ENCODE measurements at regions not wholly inside any gene's neighbourhood (a gene's known extent, or its start where the extent isn't known, plus 50 kb on each side); places are given as distances from the start of the nearest gene placed in this dataset.

DNA sequence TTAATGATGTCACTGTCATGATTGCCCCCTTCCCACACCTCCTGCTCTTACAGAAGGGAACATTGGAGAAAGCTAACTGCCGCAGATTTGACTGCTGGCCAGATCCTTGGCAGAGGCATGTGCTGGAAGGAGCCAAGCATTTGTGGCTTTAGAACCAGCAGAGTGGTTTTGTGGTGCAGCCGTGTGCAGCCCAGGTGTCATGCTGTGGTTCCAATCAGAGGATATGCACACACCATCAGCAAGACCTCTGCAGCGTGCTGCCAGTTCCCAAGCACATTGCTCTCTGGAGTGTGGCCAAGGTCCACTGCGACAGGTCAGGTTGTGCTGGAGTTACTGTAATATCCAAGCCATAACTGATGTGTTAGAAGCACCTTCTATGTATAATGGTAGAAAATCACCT is 61.6 kb downstream of the OTOL1 start:
- Histone ChIP-seq H3K27me3 (ENCODE audit: control insufficient read depth in 1 of 2, insufficient read depth in 2 of 2, low read length in 2 of 2) (no peaks in the 10 kb centered on the region), H3K79me2 (ENCODE audit: insufficient read depth, low read length) (no peaks in the 10 kb centered on the region), H3K27ac (ENCODE audit: extremely low read length, insufficient read depth, low read length) (no peak overlapping the region), H4K20me1 (ENCODE audit: insufficient read depth, low read length) (no peaks in the 10 kb centered on the region), H3K9ac (ENCODE audit: insufficient read depth, low read depth, low read length) (no peak overlapping the region), H3K36me3 (replicated peaks in 1 of 2; ENCODE audit: control insufficient read depth in 1 of 2, insufficient read depth in 2 of 2, low read length in 2 of 2) (no peaks in the 10 kb centered on the region), H2AFZ (ENCODE audit: low read length) (no peak overlapping the region), H3K4me2 (ENCODE audit: low read depth, low read length) (no peak overlapping the region), H3K9me3 (ENCODE audit: low read length) (no peaks in the 10 kb centered on the region), H3K4me1 (ENCODE audit: insufficient read depth, low read length) (no peaks in the 10 kb centered on the region), H3K4me3 (replicated peaks in 1 of 3; ENCODE audit: insufficient read depth in 1 of 3, low read depth in 2 of 3, low read length in 3 of 3) (no peak overlapping the region)
- intact Hi-C loops (cut with micrococcal nuclease; ENCODE audit: unreplicated experiment) (loop anchor here (2.0 kb wide), 1 partner anchor 295 kb away; no protein-coding TSS in a partner anchor), in situ Hi-C loops (cut with HindIII; ENCODE audit: extremely low pct_ligation_motif_present, low pct_unique_long_range_greater_than_20kb) (loop anchor here (25.0 kb wide), 1 partner anchor 1929 kb away; no protein-coding TSS in a partner anchor)
- ATAC-seq: peak; percentile 24; the same call in 1 of the 3 replicates
- no peak for DNase-seq (ENCODE audit: low spot score)
- no TSS peak for BruUV-seq (replicated peaks)
- no peak for FAIRE-seq
- CTCF ChIA-PET (ENCODE audit: low intra/inter-chr PET ratio, low total read pairs): no interaction called here
- no peak for TF ChIP-seq ZBTB3 (CRISPR knock-in tag; IDR thresholded peaks at IDR 0.05; ENCODE audit: borderline replicate concordance, low read depth)
- no peak for TF ChIP-seq CEBPG (CRISPR knock-in tag; IDR thresholded peaks at IDR 0.05)
- TF ChIP-seq CC2D1A (CRISPR knock-in tag; IDR thresholded peaks at IDR 0.05): no peak
- TF ChIP-seq, protein P1, sequence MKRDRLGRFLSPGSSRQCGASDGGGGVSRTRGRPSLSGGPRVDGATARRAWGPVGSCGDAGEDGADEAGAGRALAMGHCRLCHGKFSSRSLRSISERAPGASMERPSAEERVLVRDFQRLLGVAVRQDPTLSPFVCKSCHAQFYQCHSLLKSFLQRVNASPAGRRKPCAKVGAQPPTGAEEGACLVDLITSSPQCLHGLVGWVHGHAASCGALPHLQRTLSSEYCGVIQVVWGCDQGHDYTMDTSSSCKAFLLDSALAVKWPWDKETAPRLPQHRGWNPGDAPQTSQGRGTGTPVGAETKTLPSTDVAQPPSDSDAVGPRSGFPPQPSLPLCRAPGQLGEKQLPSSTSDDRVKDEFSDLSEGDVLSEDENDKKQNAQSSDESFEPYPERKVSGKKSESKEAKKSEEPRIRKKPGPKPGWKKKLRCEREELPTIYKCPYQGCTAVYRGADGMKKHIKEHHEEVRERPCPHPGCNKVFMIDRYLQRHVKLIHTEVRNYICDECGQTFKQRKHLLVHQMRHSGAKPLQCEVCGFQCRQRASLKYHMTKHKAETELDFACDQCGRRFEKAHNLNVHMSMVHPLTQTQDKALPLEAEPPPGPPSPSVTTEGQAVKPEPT (CRISPR knock-in tag; IDR thresholded peaks at IDR 0.05; ENCODE audit: low read depth): no peak
- TF ChIP-seq ZBTB46 (CRISPR knock-in tag; IDR thresholded peaks at IDR 0.05; ENCODE audit: borderline replicate concordance): no peak
- TF ChIP-seq THAP8 (CRISPR knock-in tag; IDR thresholded peaks at IDR 0.05; ENCODE audit: borderline replicate concordance): no peak
- TF ChIP-seq ZBTB20 (CRISPR knock-in tag; IDR thresholded peaks at IDR 0.05; ENCODE audit: borderline replicate concordance, low read depth): no peak
- no peak for TF ChIP-seq TP53 (CRISPR knock-in tag; conservative IDR thresholded peaks at IDR 0.05)
- TF ChIP-seq POLR2A (IDR thresholded peaks at IDR 0.05; ENCODE audit: insufficient read depth in 1 of 2, low read depth in 2 of 2, low read length in 2 of 2): no peak
- TF ChIP-seq, protein P2, sequence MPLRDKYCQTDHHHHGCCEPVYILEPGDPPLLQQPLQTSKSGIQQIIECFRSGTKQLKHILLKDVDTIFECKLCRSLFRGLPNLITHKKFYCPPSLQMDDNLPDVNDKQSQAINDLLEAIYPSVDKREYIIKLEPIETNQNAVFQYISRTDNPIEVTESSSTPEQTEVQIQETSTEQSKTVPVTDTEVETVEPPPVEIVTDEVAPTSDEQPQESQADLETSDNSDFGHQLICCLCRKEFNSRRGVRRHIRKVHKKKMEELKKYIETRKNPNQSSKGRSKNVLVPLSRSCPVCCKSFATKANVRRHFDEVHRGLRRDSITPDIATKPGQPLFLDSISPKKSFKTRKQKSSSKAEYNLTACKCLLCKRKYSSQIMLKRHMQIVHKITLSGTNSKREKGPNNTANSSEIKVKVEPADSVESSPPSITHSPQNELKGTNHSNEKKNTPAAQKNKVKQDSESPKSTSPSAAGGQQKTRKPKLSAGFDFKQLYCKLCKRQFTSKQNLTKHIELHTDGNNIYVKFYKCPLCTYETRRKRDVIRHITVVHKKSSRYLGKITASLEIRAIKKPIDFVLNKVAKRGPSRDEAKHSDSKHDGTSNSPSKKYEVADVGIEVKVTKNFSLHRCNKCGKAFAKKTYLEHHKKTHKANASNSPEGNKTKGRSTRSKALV (CRISPR knock-in tag; IDR thresholded peaks at IDR 0.05): no peak
- no peak for TF ChIP-seq LBX2 (CRISPR knock-in tag; IDR thresholded peaks at IDR 0.05; ENCODE audit: borderline replicate concordance)
- no peak for TF ChIP-seq ZNF816 (CRISPR knock-in tag; IDR thresholded peaks at IDR 0.05; ENCODE audit: borderline replicate concordance)
- TF ChIP-seq ZNF569 (CRISPR knock-in tag; IDR thresholded peaks at IDR 0.05; ENCODE audit: borderline replicate concordance): no peak
- TF ChIP-seq ZNF782 (CRISPR knock-in tag; IDR thresholded peaks at IDR 0.05; ENCODE audit: borderline replicate concordance): no peak
- TF ChIP-seq ZFP36L2 (CRISPR knock-in tag; IDR thresholded peaks at IDR 0.05): no peak
- TF ChIP-seq, protein P3, sequence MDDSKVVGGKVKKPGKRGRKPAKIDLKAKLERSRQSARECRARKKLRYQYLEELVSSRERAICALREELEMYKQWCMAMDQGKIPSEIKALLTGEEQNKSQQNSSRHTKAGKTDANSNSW (CRISPR knock-in tag; IDR thresholded peaks at IDR 0.05; ENCODE audit: borderline replicate concordance): no peak
- TF ChIP-seq, protein P4, sequence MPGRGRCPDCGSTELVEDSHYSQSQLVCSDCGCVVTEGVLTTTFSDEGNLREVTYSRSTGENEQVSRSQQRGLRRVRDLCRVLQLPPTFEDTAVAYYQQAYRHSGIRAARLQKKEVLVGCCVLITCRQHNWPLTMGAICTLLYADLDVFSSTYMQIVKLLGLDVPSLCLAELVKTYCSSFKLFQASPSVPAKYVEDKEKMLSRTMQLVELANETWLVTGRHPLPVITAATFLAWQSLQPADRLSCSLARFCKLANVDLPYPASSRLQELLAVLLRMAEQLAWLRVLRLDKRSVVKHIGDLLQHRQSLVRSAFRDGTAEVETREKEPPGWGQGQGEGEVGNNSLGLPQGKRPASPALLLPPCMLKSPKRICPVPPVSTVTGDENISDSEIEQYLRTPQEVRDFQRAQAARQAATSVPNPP (CRISPR knock-in tag; IDR thresholded peaks at IDR 0.05): no peak
- WGBS (ENCODE audit: low lambda C conversion rate): no CpG with 5 or more reads among the region's 4 CpGs
- POLR2A ChIA-PET: no interaction called here

Data from HepG2 (cell line).